Hematopoietic multipotent progenitor cell treated with erythropoietin and hydrocortisone succinate and interleukin-3 and kit ligand, for 17 days (in vitro differentiated cells): ENCODE measurements at regions not wholly inside any gene's neighbourhood (a gene's known extent, or its start where the extent isn't known, plus 50 kb on each side); places are given as distances from the start of the nearest gene placed in this dataset.

ENCODE experiments used
- DNase-seq: peaks from one replicate; pipeline ENCODE4 v3.0.0-alpha.2; 2015; ENCODE audit warnings: low spot score

GRCh38 chr17:77444984-77445759, 304.4 kb downstream of the SEC14L1 start:
- DNase-seq, result no peak

- no peak for DNase-seq
Measured at GRCh38 chr17:77445760-77446532, 305.2 kb downstream of the SEC14L1 start.

- no peak for DNase-seq
Measured at GRCh38 chr17:77446940-77447634, 306.3 kb downstream of the SEC14L1 start.

GRCh38 chr17:77449373-77449907, 308.7 kb downstream of the SEC14L1 start:
- no peak for DNase-seq

GRCh38 chr17:77449908-77450741, 309.4 kb downstream of the SEC14L1 start:
- no peak for DNase-seq

- no peak for DNase-seq
Measured at GRCh38 chr17:77450742-77451244, 310.0 kb downstream of the SEC14L1 start.

GRCh38 chr17:77451245-77451893, 310.6 kb downstream of the SEC14L1 start:
- no peak for DNase-seq

GRCh38 chr17:77451894-77452852, 311.4 kb downstream of the SEC14L1 start:
- no peak for DNase-seq

GRCh38 chr17:77453613-77454241, 313.0 kb downstream of the SEC14L1 start:
- no peak for DNase-seq

- DNase-seq, result no peak
Measured at GRCh38 chr17:77454242-77455095, 313.7 kb downstream of the SEC14L1 start.

- no peak for DNase-seq
Measured at GRCh38 chr17:77455111-77455890, 314.5 kb downstream of the SEC14L1 start.

GRCh38 chr17:77455891-77456260, 315.1 kb downstream of the SEC14L1 start:
- DNase-seq, result no peak

- no peak for DNase-seq
Measured at GRCh38 chr17:77456271-77456950, 315.6 kb downstream of the SEC14L1 start.

- no peak for DNase-seq
Measured at GRCh38 chr17:77456951-77457548, 316.3 kb downstream of the SEC14L1 start.

- DNase-seq, result no peak
Measured at GRCh38 chr17:77457572-77458201, 316.9 kb downstream of the SEC14L1 start.
